ENCODE measurements at regions not wholly inside any gene's neighbourhood (a gene's known extent, or its start where the extent isn't known, plus 50 kb on each side); places are given as distances from the start of the nearest gene placed in this dataset.
A peak's percentile ranks its signal among the peaks of the same experiment; 100 is the strongest.
"Not testable (repeated sequence)": the region's sequence is repeated elsewhere in the genome, so short reads cannot be mapped to it uniquely, and the experiment has no call there.

DNA sequence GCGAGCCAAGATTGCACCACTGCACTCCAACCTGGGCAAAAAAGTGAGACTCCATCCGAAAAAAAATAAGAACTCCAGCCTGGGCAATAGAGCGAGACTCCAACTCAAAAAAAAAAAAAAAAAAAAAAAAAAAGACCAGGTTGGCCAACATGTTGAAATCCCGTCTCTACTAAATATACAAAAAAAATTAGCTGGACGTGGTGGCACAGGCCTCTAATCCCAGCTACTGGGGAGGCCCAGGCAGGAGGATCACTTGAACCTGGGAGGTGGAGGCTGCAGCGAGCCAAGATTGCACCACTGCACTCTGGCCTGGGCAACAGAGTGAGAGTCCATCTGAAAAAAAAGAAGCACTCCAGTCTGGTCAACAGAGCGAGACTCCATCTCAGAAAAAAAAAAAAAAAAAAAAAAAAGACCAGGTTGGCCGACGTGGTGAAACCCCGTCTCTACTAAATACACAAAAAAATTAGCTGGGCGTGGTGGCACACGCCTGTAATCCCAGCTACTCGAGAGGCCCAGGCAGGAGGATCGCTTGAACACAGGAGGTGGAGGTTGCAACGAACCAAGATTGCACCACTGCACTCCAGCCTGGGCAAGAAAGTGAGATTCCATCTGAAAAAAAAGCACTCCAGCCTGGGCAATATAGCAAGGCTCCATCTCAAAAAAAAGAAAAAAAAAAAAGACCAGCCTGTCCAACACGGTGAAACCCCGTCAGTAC is 1603.7 kb downstream of the RPIA start:
- H3K4me3 ChIP-seq (ENCODE audit: low read depth, low read length); DNase-seq (ENCODE audit: low read depth): not testable (repeated sequence)

DNA sequence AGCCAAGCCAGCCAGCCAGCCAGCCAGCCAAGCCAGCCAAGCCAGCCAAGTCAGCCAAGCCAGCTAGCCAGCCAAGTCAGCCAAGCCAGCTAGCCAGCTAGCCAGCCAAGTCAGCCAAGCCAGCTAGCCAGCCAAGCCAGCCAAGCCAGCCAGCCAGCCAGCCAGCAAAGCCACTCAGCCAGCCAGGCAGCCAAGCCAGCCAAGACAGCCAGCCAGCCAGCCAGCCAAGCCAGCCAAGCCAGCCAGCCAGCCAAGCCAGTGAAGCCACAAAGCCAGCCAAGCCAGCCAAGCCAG is 1605.0 kb downstream of the RPIA start:
- DNase-seq (ENCODE audit: low read depth), result not testable (repeated sequence)

DNA sequence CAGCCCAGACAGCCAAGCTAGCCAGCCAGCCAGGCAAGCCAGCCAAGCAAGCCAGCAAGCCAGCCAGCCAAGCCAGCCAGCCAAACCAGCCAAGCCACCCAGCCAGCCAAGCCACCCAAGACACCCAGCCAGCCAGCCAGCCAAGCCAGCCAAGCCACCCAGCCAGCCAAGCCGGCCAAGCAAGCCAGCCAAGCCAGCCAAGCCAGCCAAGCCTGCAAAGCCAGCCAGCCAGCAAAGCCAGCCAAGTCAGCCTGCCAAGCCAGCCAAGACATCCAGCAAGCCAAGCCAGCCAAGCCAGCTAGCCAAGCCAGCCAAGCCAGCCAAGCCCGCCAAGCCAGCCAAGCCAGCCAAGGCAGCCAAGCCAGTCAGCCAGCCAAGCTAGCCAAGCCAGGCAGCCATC is 1606.2 kb downstream of the RPIA start:
- not testable (repeated sequence) for H3K4me3 ChIP-seq (ENCODE audit: low read depth, low read length); DNase-seq (ENCODE audit: low read depth)

More for the DNA sequence above, 1605.0 kb downstream of the RPIA start:
- not testable (repeated sequence) for H3K4me3 ChIP-seq (ENCODE audit: low read depth, low read length)

GRCh38 chr2:90298126-90298755 is 1606.8 kb downstream of the RPIA start:
- not testable (repeated sequence) for H3K4me3 ChIP-seq (ENCODE audit: low read depth, low read length); DNase-seq (ENCODE audit: low read depth)

GRCh38 chr2:90298983-90299382 is 1607.5 kb downstream of the RPIA start:
- DNase-seq (ENCODE audit: low read depth); H3K4me3 ChIP-seq (ENCODE audit: low read depth, low read length): not testable (repeated sequence)

DNA sequence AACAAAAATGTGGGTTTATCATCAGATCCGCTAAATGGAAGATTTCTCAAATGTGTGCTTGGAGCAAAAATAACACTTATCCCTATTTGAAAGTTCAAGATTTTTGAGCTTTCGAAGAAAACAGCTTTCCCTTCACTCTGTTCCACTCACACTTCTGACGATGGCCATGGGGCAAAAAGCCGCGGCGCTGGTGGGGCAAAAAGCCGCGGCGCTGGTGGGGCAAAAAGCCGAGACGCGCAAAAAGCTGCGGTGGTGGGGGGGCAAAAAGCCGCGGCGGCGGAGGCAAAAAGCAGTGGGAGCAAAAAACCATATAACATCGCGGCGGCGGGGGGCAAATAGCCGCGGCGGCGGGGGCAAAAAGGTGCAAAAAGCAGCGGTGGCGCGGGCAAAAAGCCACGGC is 1631.5 kb downstream of the RPIA start:
- DNase-seq (ENCODE audit: low read depth), result peak; percentile 1
- peak overlapping the region; percentile 36 for H3K4me3 ChIP-seq (ENCODE audit: low read depth, low read length)

GRCh38 chr2:90323612-90324558 is 1632.4 kb downstream of the RPIA start:
- not testable (repeated sequence) for DNase-seq (ENCODE audit: low read depth)
- H3K4me3 ChIP-seq (ENCODE audit: low read depth, low read length), result peak overlapping the region; percentile 42

GRCh38 chr2:90324672-90325071 is 1633.2 kb downstream of the RPIA start:
- H3K4me3 ChIP-seq (ENCODE audit: low read depth, low read length); DNase-seq (ENCODE audit: low read depth): not testable (repeated sequence)

- H3K4me3 ChIP-seq (ENCODE audit: low read depth, low read length); DNase-seq (ENCODE audit: low read depth): not testable (repeated sequence)
Measured at GRCh38 chr2:90325796-90326353, 1634.4 kb downstream of the RPIA start.

- not testable (repeated sequence) for DNase-seq (ENCODE audit: low read depth); H3K4me3 ChIP-seq (ENCODE audit: low read depth, low read length)
Measured at GRCh38 chr2:90355546-90355945, 1664.1 kb downstream of the RPIA start.

DNA sequence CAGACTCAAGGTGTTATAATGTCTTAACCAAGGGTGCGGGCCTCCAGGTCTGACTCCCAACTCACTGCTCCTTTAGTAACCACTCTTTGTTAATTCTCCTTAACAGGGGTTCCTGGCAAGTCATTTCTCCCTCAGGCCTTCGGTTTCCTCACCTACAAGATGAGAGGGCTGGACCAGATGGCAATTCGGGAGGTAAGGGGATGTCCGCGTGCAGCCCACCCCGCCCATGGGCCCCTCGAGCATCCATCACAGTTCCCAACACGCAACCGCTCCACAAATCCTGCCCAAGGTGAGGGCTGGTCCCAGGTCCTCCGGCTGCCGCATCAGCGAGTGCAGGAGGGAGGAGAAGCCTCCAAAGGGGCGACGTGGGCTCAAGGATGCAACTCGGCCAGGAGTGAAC is 1667.9 kb downstream of the RPIA start:
- H3K4me3 ChIP-seq (ENCODE audit: low read depth, low read length); DNase-seq (ENCODE audit: low read depth): not testable (repeated sequence)

GRCh38 chr2:90359887-90360730 is 1668.6 kb downstream of the RPIA start:
- DNase-seq (ENCODE audit: low read depth); H3K4me3 ChIP-seq (ENCODE audit: low read depth, low read length): not testable (repeated sequence)

GRCh38 chr2:90360731-90361035 is 1669.2 kb downstream of the RPIA start:
- not testable (repeated sequence) for H3K4me3 ChIP-seq (ENCODE audit: low read depth, low read length); DNase-seq (ENCODE audit: low read depth)
